BLaER1 (cell line): ENCODE measurements at regions not wholly inside any gene's neighbourhood (a gene's known extent, or its start where the extent isn't known, plus 50 kb on each side); places are given as distances from the start of the nearest gene placed in this dataset.
"Not testable (repeated sequence)": the region's sequence is repeated elsewhere in the genome, so short reads cannot be mapped to it uniquely, and the experiment has no call there.

ENCODE experiments used
- H3K27ac ChIP-seq: shearing (Covaris generic); formaldehyde crosslinking; 2 replicates; pipeline ENCODE4 v1.8.1; 2022
- H3K27me3 ChIP-seq: shearing (Covaris generic); formaldehyde crosslinking; 2 replicates; pipeline ENCODE4 v1.8.1; 2022
- H3K36me3 ChIP-seq: shearing (Covaris generic); formaldehyde crosslinking; 2 replicates; pipeline ENCODE4 v1.8.1; 2022
- H3K4me1 ChIP-seq: shearing (Covaris generic); formaldehyde crosslinking; 2 replicates; pipeline ENCODE4 v1.8.1; 2022
- H3K4me2 ChIP-seq: shearing (Covaris generic); formaldehyde crosslinking; 2 replicates; pipeline ENCODE4 v1.8.1; 2022
- H3K4me3 ChIP-seq: shearing (Covaris generic); formaldehyde crosslinking; 2 replicates; pipeline ENCODE4 v1.8.1; 2022
- H3K9ac ChIP-seq: shearing (Covaris generic); formaldehyde crosslinking; 2 replicates; pipeline ENCODE4 v1.8.1; 2022
- H3K9me3 ChIP-seq: shearing (Covaris generic); formaldehyde crosslinking; 2 replicates; pipeline ENCODE4 v1.8.1; 2022
- H4K20me1 ChIP-seq: shearing (Covaris generic); formaldehyde crosslinking; 2 replicates; pipeline ENCODE4 v1.8.1; 2022
- Cebpa-rat ChIP-seq: shearing (Covaris generic); IDR thresholded peaks from 2 replicates; pipeline ENCODE4 v1.8.1; 2022

- H3K4me3 ChIP-seq, result no peak overlapping the region
- no peaks in the 10 kb centered on the region for H3K27me3 ChIP-seq
- no peak overlapping the region for H3K27ac ChIP-seq
- H4K20me1 ChIP-seq, result no peaks in the 10 kb centered on the region
- no peak for TF ChIP-seq Cebpa-rat
- H3K9ac ChIP-seq, result no peak overlapping the region
- H3K9me3 ChIP-seq, result no peaks in the 10 kb centered on the region
- no peak overlapping the region for H3K4me2 ChIP-seq
- no peaks in the 10 kb centered on the region for H3K4me1 ChIP-seq
- no peaks in the 10 kb centered on the region for H3K36me3 ChIP-seq
Measured at GRCh38 chr14:40652089-40652691, 954.5 kb upstream of the LRFN5 start.

GRCh38 chr14:40630471-40630870 lies 976.2 kb upstream of the LRFN5 start:
- Histone ChIP-seq H3K4me1 (no peaks in the 10 kb centered on the region), H3K27me3 (no peaks in the 10 kb centered on the region), H4K20me1 (no peaks in the 10 kb centered on the region), H3K4me3 (no peak overlapping the region), H3K36me3 (no peaks in the 10 kb centered on the region), H3K4me2 (no peak overlapping the region), H3K9ac (no peak overlapping the region), H3K9me3 (no peaks in the 10 kb centered on the region), H3K27ac (no peak overlapping the region)
- no peak for TF ChIP-seq Cebpa-rat

GRCh38 chr14:40629551-40630137 lies 977.0 kb upstream of the LRFN5 start:
- not testable (repeated sequence) for H3K4me2 ChIP-seq, H3K36me3 ChIP-seq, H3K9ac ChIP-seq, H3K9me3 ChIP-seq, H3K27ac ChIP-seq, H3K4me3 ChIP-seq, H4K20me1 ChIP-seq, H3K4me1 ChIP-seq, H3K27me3 ChIP-seq

GRCh38 chr14:40629144-40629543 lies 977.5 kb upstream of the LRFN5 start:
- no peaks in the 10 kb centered on the region for H3K27me3 ChIP-seq
- no peak overlapping the region for H3K9ac ChIP-seq
- no peaks in the 10 kb centered on the region for H3K4me1 ChIP-seq
- H3K27ac ChIP-seq, result no peak overlapping the region
- no peak for TF ChIP-seq Cebpa-rat
- H3K9me3 ChIP-seq, result 0 out of 2 replicates have a peak, but pooled peaks cover 4% of the 10 kb centered on the region
- H3K36me3 ChIP-seq, result no peaks in the 10 kb centered on the region
- H3K4me3 ChIP-seq, result no peak overlapping the region
- H4K20me1 ChIP-seq, result no peaks in the 10 kb centered on the region
- no peak overlapping the region for H3K4me2 ChIP-seq

GRCh38 chr14:40623643-40624042 lies 983.0 kb upstream of the LRFN5 start:
- TF ChIP-seq Cebpa-rat, result no peak
- no peaks in the 10 kb centered on the region for H3K4me1 ChIP-seq
- H3K27me3 ChIP-seq, result no peaks in the 10 kb centered on the region
- H3K9me3 ChIP-seq, result 0 out of 2 replicates have a peak, but pooled peaks cover 4% of the 10 kb centered on the region
- H3K36me3 ChIP-seq, result no peaks in the 10 kb centered on the region
- no peak overlapping the region for H3K4me3 ChIP-seq
- no peak overlapping the region for H3K4me2 ChIP-seq
- H3K9ac ChIP-seq, result no peak overlapping the region
- H4K20me1 ChIP-seq, result no peaks in the 10 kb centered on the region
- no peak overlapping the region for H3K27ac ChIP-seq

GRCh38 chr14:40618225-40618898 lies 988.3 kb upstream of the LRFN5 start:
- Histone ChIP-seq H3K27me3 (no peaks in the 10 kb centered on the region), H3K9ac (no peak overlapping the region)
- no peak for TF ChIP-seq Cebpa-rat

GRCh38 chr14:40616579-40616978 lies 990.1 kb upstream of the LRFN5 start:
- Histone ChIP-seq H3K36me3 (no peaks in the 10 kb centered on the region), H3K27ac (no peak overlapping the region), H3K4me1 (no peaks in the 10 kb centered on the region), H3K4me3 (no peak overlapping the region), H4K20me1 (no peaks in the 10 kb centered on the region), H3K4me2 (no peak overlapping the region), H3K9ac (no peak overlapping the region), H3K9me3 (no peaks in the 10 kb centered on the region), H3K27me3 (no peaks in the 10 kb centered on the region)
- no peak for TF ChIP-seq Cebpa-rat

More at GRCh38 chr14:40618225-40618898, 988.3 kb upstream of the LRFN5 start:
- H3K4me2 ChIP-seq, result no peak overlapping the region
- H3K9me3 ChIP-seq, result no peaks in the 10 kb centered on the region
- no peaks in the 10 kb centered on the region for H3K36me3 ChIP-seq
- H4K20me1 ChIP-seq, result no peaks in the 10 kb centered on the region
- H3K27ac ChIP-seq, result no peak overlapping the region
- H3K4me3 ChIP-seq, result no peak overlapping the region
- H3K4me1 ChIP-seq, result no peaks in the 10 kb centered on the region

- Histone ChIP-seq H3K27me3 (no peaks in the 10 kb centered on the region), H3K27ac (no peak overlapping the region), H3K4me2 (no peak overlapping the region), H3K9ac (no peak overlapping the region), H3K9me3 (no peaks in the 10 kb centered on the region), H3K4me1 (no peaks in the 10 kb centered on the region), H4K20me1 (no peaks in the 10 kb centered on the region), H3K4me3 (no peak overlapping the region), H3K36me3 (no peaks in the 10 kb centered on the region)
- TF ChIP-seq Cebpa-rat, result no peak
Measured at GRCh38 chr14:40601063-40601462, 1005.6 kb upstream of the LRFN5 start.

GRCh38 chr14:40599725-40600124 lies 1007.0 kb upstream of the LRFN5 start:
- H3K9ac ChIP-seq, result no peak overlapping the region
- no peaks in the 10 kb centered on the region for H4K20me1 ChIP-seq
- H3K4me2 ChIP-seq, result no peak overlapping the region
- no peaks in the 10 kb centered on the region for H3K4me1 ChIP-seq
- no peaks in the 10 kb centered on the region for H3K36me3 ChIP-seq
- H3K4me3 ChIP-seq, result no peak overlapping the region
- H3K9me3 ChIP-seq, result no peaks in the 10 kb centered on the region
- no peak overlapping the region for H3K27ac ChIP-seq
- TF ChIP-seq Cebpa-rat, result no peak
- H3K27me3 ChIP-seq, result no peaks in the 10 kb centered on the region

GRCh38 chr14:40581264-40581663 lies 1025.4 kb upstream of the LRFN5 start:
- TF ChIP-seq Cebpa-rat, result no peak
- H3K9ac ChIP-seq, result no peak overlapping the region
- no peaks in the 10 kb centered on the region for H3K36me3 ChIP-seq
- H3K4me3 ChIP-seq, result no peak overlapping the region
- H3K27ac ChIP-seq, result no peak overlapping the region
- no peaks in the 10 kb centered on the region for H3K4me1 ChIP-seq
- H4K20me1 ChIP-seq, result no peaks in the 10 kb centered on the region
- no peaks in the 10 kb centered on the region for H3K27me3 ChIP-seq
- no peak overlapping the region for H3K4me2 ChIP-seq
- no peaks in the 10 kb centered on the region for H3K9me3 ChIP-seq
